Right ventricle myocardium superior (tissue), 1 donor: ENCODE measurements at regions not wholly inside any gene's neighbourhood (a gene's known extent, or its start where the extent isn't known, plus 50 kb on each side); places are given as distances from the start of the nearest gene placed in this dataset.
A peak's percentile ranks its signal among the peaks of the same experiment; 100 is the strongest.
"Not testable (repeated sequence)": the region's sequence is repeated elsewhere in the genome, so short reads cannot be mapped to it uniquely, and the experiment has no call there.

ENCODE experiments used
- ATAC-seq: fragments of 200-7000 bp; cut with Tn5 transposase; one replicate; pipeline ENCODE4 v1.9.1; 2020; ENCODE audit warnings: mild to moderate bottlenecking; ENCODE audit not compliant: poor library complexity
- DNase-seq: peaks from one replicate; pipeline ENCODE4 v3.0.0-alpha.2; 2020
- intact Hi-C: fragments of 100-400 bp; cut with DNase I; formaldehyde crosslinking; loops from one replicate; pipeline ENCODE4 v1.11.2; 2022
- donor health status: DM: no; HTN: yes; CAD: no; lungs with severe emphysema.

GRCh38 chr7:120021085-120021484 lies 251.9 kb upstream of the KCND2 start:
- intact Hi-C loops: no loop called here
- ATAC-seq: no peak
- no peak for DNase-seq

- ATAC-seq (no peak), DNase-seq (no peak)
- intact Hi-C loops: no loop called here
Observed at GRCh38 chr7:120023494-120024167, 249.3 kb upstream of the KCND2 start.

- no peak for ATAC-seq
- DNase-seq: no peak
- intact Hi-C loops: no loop called here
Observed at GRCh38 chr7:120028636-120029035, 244.3 kb upstream of the KCND2 start.

- ATAC-seq (no peak), DNase-seq (no peak)
- intact Hi-C loops: no loop called here
Observed at GRCh38 chr7:120030876-120031275, 242.1 kb upstream of the KCND2 start.

GRCh38 chr7:120033114-120033513 lies 239.9 kb upstream of the KCND2 start:
- DNase-seq: no peak
- ATAC-seq: no peak

GRCh38 chr7:120039138-120039537 lies 233.8 kb upstream of the KCND2 start:
- intact Hi-C loops: no loop called here
- DNase-seq (no peak), ATAC-seq (no peak)

More at GRCh38 chr7:120033114-120033513, 239.9 kb upstream of the KCND2 start:
- intact Hi-C loops: no loop called here

GRCh38 chr7:120041798-120042197 lies 231.2 kb upstream of the KCND2 start:
- ATAC-seq (no peak), DNase-seq (no peak)
- intact Hi-C loops: no loop called here

- no peak for ATAC-seq
- no peak for DNase-seq
- intact Hi-C loops: no loop called here
Observed at GRCh38 chr7:120043250-120043649, 229.7 kb upstream of the KCND2 start.

- intact Hi-C loops: no loop called here
- ATAC-seq: peak; percentile 95
- peak; percentile 61 for DNase-seq
Observed at GRCh38 chr7:120052884-120053382, 220.0 kb upstream of the KCND2 start.

- intact Hi-C loops: no loop called here
Observed at GRCh38 chr7:120053390-120053961, 219.5 kb upstream of the KCND2 start.

GRCh38 chr7:120054376-120055100 lies 218.4 kb upstream of the KCND2 start:
- ATAC-seq (no peak), DNase-seq (no peak)
- intact Hi-C loops: no loop called here

More at GRCh38 chr7:120053390-120053961, 219.5 kb upstream of the KCND2 start:
- ATAC-seq (peak; percentile 84), DNase-seq (no peak)

- no peak for ATAC-seq
- intact Hi-C loops: no loop called here
- no peak for DNase-seq
Observed at GRCh38 chr7:120055300-120055699, 217.7 kb upstream of the KCND2 start.

GRCh38 chr7:120056227-120056626 lies 216.7 kb upstream of the KCND2 start:
- ATAC-seq (no peak), DNase-seq (no peak)
- intact Hi-C loops: no loop called here

GRCh38 chr7:120059641-120060040 lies 213.3 kb upstream of the KCND2 start:
- DNase-seq: no peak
- ATAC-seq: no peak
- intact Hi-C loops: no loop called here

- no peak for DNase-seq
- intact Hi-C loops: no loop called here
- no peak for ATAC-seq
Observed at GRCh38 chr7:120060281-120060680, 212.7 kb upstream of the KCND2 start.

- DNase-seq (no peak), ATAC-seq (no peak)
- intact Hi-C loops: no loop called here
Observed at GRCh38 chr7:120060875-120061274, 212.1 kb upstream of the KCND2 start.

- no peak for ATAC-seq
- no peak for DNase-seq
- intact Hi-C loops: no loop called here
Observed at GRCh38 chr7:120064565-120064964, 208.4 kb upstream of the KCND2 start.

- intact Hi-C loops, ATAC-seq, DNase-seq: not testable (repeated sequence)
Observed at GRCh38 chr7:120066898-120067297, 206.1 kb upstream of the KCND2 start.

- ATAC-seq: no peak
- intact Hi-C loops: no loop called here
- DNase-seq: no peak
Observed at GRCh38 chr7:120070201-120070600, 202.8 kb upstream of the KCND2 start.

GRCh38 chr7:120077777-120078176 lies 195.2 kb upstream of the KCND2 start:
- intact Hi-C loops: no loop called here
- DNase-seq: no peak
- ATAC-seq: no peak
